ENCODE measurements at regions not wholly inside any gene's neighbourhood (a gene's known extent, or its start where the extent isn't known, plus 50 kb on each side); places are given as distances from the start of the nearest gene placed in this dataset.

GRCh38 chr7:21092766-21093702 lies 306.3 kb upstream of the SP8 start:
- no peak for DNase-seq (ENCODE audit: low read depth in 2 of 2)

GRCh38 chr7:21094589-21094988 lies 307.9 kb upstream of the SP8 start:
- DNase-seq (ENCODE audit: low read depth in 2 of 2): no peak

GRCh38 chr7:21099432-21099831 lies 312.7 kb upstream of the SP8 start:
- DNase-seq (ENCODE audit: low read depth in 2 of 2): no peak

GRCh38 chr7:21099955-21100354 lies 313.3 kb upstream of the SP8 start:
- no peak for DNase-seq (ENCODE audit: low read depth in 2 of 2)

GRCh38 chr7:21101541-21101940 lies 314.9 kb upstream of the SP8 start:
- no peak for DNase-seq (ENCODE audit: low read depth in 2 of 2)

GRCh38 chr7:21103426-21104123 lies 316.9 kb upstream of the SP8 start:
- DNase-seq (ENCODE audit: low read depth in 2 of 2): no peak

- DNase-seq (ENCODE audit: low read depth in 2 of 2): no peak
Observed at GRCh38 chr7:21104124-21104500, 317.4 kb upstream of the SP8 start.

- no peak for DNase-seq (ENCODE audit: low read depth in 2 of 2)
Observed at GRCh38 chr7:21106296-21106732, 319.6 kb upstream of the SP8 start.

GRCh38 chr7:21107101-21107500 lies 320.4 kb upstream of the SP8 start:
- DNase-seq (ENCODE audit: low read depth in 2 of 2): no peak

GRCh38 chr7:21108182-21108581 lies 319.7 kb upstream of the SP4 start:
- DNase-seq (ENCODE audit: low read depth in 2 of 2): no peak

- DNase-seq (ENCODE audit: low read depth in 2 of 2): no peak
Observed at GRCh38 chr7:21113609-21114415, 314.1 kb upstream of the SP4 start.

GRCh38 chr7:21123586-21123985 lies 304.3 kb upstream of the SP4 start:
- DNase-seq (ENCODE audit: low read depth in 2 of 2): no peak

- DNase-seq (ENCODE audit: low read depth in 2 of 2): no peak
Observed at GRCh38 chr7:21125297-21125696, 302.6 kb upstream of the SP4 start.

GRCh38 chr7:21128062-21128817 lies 299.6 kb upstream of the SP4 start:
- no peak for DNase-seq (ENCODE audit: low read depth in 2 of 2)

- DNase-seq (ENCODE audit: low read depth in 2 of 2): no peak
Observed at GRCh38 chr7:21131897-21132296, 296.0 kb upstream of the SP4 start.

GRCh38 chr7:21134631-21135030 lies 293.3 kb upstream of the SP4 start:
- no peak for DNase-seq (ENCODE audit: low read depth in 2 of 2)

- no peak for DNase-seq (ENCODE audit: low read depth in 2 of 2)
Observed at GRCh38 chr7:21135437-21135836, 292.4 kb upstream of the SP4 start.

GRCh38 chr7:21137640-21138039 lies 290.2 kb upstream of the SP4 start:
- no peak for DNase-seq (ENCODE audit: low read depth in 2 of 2)

GRCh38 chr7:21140622-21141021 lies 287.3 kb upstream of the SP4 start:
- DNase-seq (ENCODE audit: low read depth in 2 of 2): no peak

- no peak for DNase-seq (ENCODE audit: low read depth in 2 of 2)
Observed at GRCh38 chr7:21141476-21141875, 286.4 kb upstream of the SP4 start.

GRCh38 chr7:21142081-21142480 lies 285.8 kb upstream of the SP4 start:
- DNase-seq (ENCODE audit: low read depth in 2 of 2): no peak
